Thyroid gland (tissue), 4 donors: ENCODE measurements at regions not wholly inside any gene's neighbourhood (a gene's known extent, or its start where the extent isn't known, plus 50 kb on each side); places are given as distances from the start of the nearest gene placed in this dataset.

Source experiments
- DNase-seq, 2 donors: peaks; one replicate each; pipeline ENCODE4 v3.0.0-alpha.2; 2019
- H3K27ac ChIP-seq, 3 donors: fragments of 200-600 bp; sonication (generic); 1 replicate in 2 of 3; 2 replicates in 1 of 3; pipeline ENCODE4 v1.5.1; 2016 to 2019; ENCODE audit warnings: mild to moderate bottlenecking in 1 of 3, moderate library complexity in 1 of 3
- H3K27me3 ChIP-seq: fragments of 200-600 bp; sonication (generic); one replicate; pipeline ENCODE4 v1.5.1; 2019
- H3K36me3 ChIP-seq, 2 donors: fragments of 200-600 bp; sonication (generic); one replicate each; pipeline ENCODE4 v1.5.1; 2016 to 2019
- H3K4me1 ChIP-seq, 2 donors: fragments of 200-600 bp; sonication (generic); one replicate each; pipeline ENCODE4 v1.5.1; 2017 to 2019
- H3K4me3 ChIP-seq, 3 donors: fragments of 200-600 bp; sonication (generic); replicated peaks in 1 of 3; 1 replicate in 2 of 3; 2 replicates in 1 of 3; pipeline ENCODE4 v1.5.1; 2016; ENCODE audit warnings: mild to moderate bottlenecking in 1 of 3
- H3K9me3 ChIP-seq: fragments of 200-600 bp; sonication (generic); one replicate; pipeline ENCODE4 v1.5.1; 2017
- POLR2A ChIP-seq, 2 donors: fragments of 450-650 bp; IDR thresholded peaks; one replicate each; pipeline ENCODE4 v1.6.1; 2017; ENCODE audit warnings: antibody characterized with exemption in 2 of 2, mild to moderate bottlenecking in 2 of 2, moderate library complexity in 1 of 2
- WGBS, 2 donors: methylation state at CpG; one replicate each; pipeline ENCODE4 v1.1.5; 2017; 5-methylcytosine and 5-hydroxymethylcytosine counted together
- intact Hi-C: fragments of 100-400 bp; cut with DNase I; formaldehyde crosslinking; loops from one replicate; pipeline ENCODE4 v1.15.1; 2023
- TF ChIP-seq, protein P1 (sequence below), 6 experiments: fragments of 200-600 bp in 3 of 6; fragments of 450-650 bp in 3 of 6; sonication (generic) in 3 of 6; IDR thresholded peaks; one replicate each; pipeline ENCODE4 v1.5.1; 2016 to 2019; ENCODE audit warnings: antibody characterized with exemption in 6 of 6, mild to moderate bottlenecking in 2 of 6, inconsistent platforms in 1 of 6, moderate library complexity in 1 of 6

DNA sequence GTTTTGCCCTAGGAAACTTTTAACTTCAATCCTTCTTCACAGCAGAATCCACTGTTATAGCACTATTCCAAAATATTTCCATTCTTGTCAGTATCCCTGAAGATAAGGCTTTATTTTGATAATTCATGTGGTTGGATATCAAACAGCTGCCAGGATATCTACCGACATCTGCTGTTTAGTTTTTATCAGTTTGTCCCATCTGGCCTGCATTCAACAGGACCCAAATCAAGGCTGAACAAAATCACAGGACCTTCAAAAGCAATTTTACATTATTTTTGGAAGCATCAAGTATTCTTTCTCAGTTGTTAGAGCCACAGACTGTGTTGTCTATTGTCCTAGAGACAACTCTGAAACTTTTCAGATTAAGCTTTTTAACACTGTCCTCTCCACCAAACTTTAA lies 429.0 kb upstream of the PIK3C3 start:
- Histone ChIP-seq H3K4me1 (no peaks in the 10 kb centered on the region), H3K27me3 (no peaks in the 10 kb centered on the region), H3K4me3 (no peak overlapping the region), H3K9me3 (no peaks in the 10 kb centered on the region), H3K36me3 (no peaks in the 10 kb centered on the region), H3K27ac (no peak overlapping the region)
- TF ChIP-seq, protein P1, sequence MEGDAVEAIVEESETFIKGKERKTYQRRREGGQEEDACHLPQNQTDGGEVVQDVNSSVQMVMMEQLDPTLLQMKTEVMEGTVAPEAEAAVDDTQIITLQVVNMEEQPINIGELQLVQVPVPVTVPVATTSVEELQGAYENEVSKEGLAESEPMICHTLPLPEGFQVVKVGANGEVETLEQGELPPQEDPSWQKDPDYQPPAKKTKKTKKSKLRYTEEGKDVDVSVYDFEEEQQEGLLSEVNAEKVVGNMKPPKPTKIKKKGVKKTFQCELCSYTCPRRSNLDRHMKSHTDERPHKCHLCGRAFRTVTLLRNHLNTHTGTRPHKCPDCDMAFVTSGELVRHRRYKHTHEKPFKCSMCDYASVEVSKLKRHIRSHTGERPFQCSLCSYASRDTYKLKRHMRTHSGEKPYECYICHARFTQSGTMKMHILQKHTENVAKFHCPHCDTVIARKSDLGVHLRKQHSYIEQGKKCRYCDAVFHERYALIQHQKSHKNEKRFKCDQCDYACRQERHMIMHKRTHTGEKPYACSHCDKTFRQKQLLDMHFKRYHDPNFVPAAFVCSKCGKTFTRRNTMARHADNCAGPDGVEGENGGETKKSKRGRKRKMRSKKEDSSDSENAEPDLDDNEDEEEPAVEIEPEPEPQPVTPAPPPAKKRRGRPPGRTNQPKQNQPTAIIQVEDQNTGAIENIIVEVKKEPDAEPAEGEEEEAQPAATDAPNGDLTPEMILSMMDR (IDR thresholded peaks at IDR 0.05): no peak
- no peak for TF ChIP-seq POLR2A (IDR thresholded peaks at IDR 0.05)
- WGBS, 2 donors: 65 to 76% methylated on average over 1 of the region's 1 CpG
- no peak for DNase-seq
- intact Hi-C loops: no loop called here

DNA sequence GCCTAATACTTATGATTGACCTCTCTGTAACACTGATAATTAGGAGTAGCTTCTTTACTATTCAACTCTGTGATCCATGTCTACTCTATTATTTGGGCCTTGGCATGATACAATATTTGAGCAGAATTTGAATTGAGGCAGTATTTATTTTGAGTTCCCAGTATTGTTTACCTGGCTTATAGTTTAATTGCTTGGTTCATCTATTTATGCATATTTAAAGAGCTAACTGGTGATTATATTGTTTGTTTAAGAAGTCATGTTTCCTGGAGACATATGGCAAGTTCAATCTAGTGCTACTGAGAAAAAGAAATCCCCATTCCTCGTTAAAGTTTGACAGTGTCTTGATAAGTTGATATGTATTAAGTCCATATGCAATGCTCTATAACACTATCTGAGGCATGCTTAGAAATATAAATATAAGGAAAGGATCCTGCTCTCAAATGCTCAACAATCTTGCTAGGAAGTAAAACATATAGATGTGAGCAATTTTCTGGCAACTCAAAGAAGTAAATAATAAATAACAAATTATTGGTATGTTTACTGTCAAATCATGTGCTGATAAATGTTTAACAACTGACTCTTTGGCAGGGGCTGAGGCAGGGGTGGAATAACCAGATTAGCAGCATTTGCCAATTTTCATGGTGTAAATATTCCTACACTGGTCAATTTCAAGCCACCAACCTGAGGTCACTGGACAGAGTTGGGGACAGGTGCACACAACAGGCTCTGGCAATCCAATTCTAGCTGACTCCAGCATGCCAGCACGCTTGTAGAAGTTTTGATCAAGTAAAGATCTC lies 430.2 kb upstream of the PIK3C3 start:
- no peak for DNase-seq
- Histone ChIP-seq H3K27me3 (no peaks in the 10 kb centered on the region), H3K4me1 (no peaks in the 10 kb centered on the region), H3K36me3 (no peaks in the 10 kb centered on the region), H3K9me3 (no peaks in the 10 kb centered on the region), H3K27ac (no peak overlapping the region), H3K4me3 (no peak overlapping the region)
- TF ChIP-seq POLR2A (IDR thresholded peaks at IDR 0.05): no peak
- TF ChIP-seq, protein P1 (IDR thresholded peaks at IDR 0.05): no peak
- intact Hi-C loops: no loop called here
- 38 to 39% methylated on average over 2 of the region's 2 CpGs for WGBS, 2 donors

DNA sequence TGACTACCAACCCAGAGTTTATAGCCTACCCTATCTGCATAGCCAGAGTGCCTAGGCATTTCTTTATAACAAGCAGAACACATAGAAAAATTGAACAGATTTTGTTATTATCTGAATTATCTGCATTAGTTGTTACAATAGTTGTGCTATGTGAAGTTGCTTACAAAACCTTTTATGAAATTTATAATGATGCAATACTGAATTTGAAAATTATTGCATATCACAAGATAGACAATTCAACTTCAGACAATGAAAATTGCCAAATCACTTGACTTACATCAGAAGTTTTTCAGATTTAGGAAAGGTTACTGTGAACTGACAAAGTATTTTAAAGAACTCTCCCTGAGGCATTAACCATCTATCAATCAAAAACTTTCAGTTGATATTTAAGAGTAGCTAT lies 437.9 kb upstream of the PIK3C3 start:
- Histone ChIP-seq H3K36me3 (no peaks in the 10 kb centered on the region), H3K4me3 (no peak overlapping the region), H3K27ac (no peak overlapping the region), H3K9me3 (no peaks in the 10 kb centered on the region), H3K27me3 (no peaks in the 10 kb centered on the region), H3K4me1 (no peaks in the 10 kb centered on the region)
- no peak for DNase-seq
- intact Hi-C loops: no loop called here
- no peak for TF ChIP-seq POLR2A (IDR thresholded peaks at IDR 0.05)
- TF ChIP-seq, protein P1 (IDR thresholded peaks at IDR 0.05): no peak

DNA sequence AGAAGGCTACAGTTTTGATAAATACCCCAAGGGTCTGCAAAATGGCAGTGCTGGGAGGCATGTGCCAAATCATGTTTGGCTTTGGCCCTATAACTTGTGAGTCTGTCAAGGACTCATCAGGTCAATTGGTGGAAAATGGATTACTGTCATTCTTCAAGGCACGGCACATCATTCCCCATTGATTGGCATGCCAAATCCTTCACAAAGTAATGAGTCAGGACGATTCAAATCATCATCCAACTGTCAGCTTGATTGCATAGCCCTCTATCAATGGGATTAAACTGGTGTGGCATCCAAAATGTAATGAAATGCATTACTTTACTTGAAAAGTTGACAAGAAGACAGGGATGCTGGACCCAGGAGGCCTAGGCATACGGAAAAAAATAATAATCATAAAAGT lies 441.6 kb upstream of the PIK3C3 start:
- Histone ChIP-seq H3K27ac (no peak overlapping the region), H3K4me3 (no peak overlapping the region), H3K4me1 (no peaks in the 10 kb centered on the region), H3K36me3 (no peaks in the 10 kb centered on the region), H3K27me3 (no peaks in the 10 kb centered on the region), H3K9me3 (no peaks in the 10 kb centered on the region)
- intact Hi-C loops: no loop called here
- DNase-seq: no peak
- TF ChIP-seq, protein P1 (IDR thresholded peaks at IDR 0.05): no peak
- TF ChIP-seq POLR2A (IDR thresholded peaks at IDR 0.05): no peak
- 84 to 90% methylated on average over 3 of the region's 3 CpGs for WGBS, 2 donors

DNA sequence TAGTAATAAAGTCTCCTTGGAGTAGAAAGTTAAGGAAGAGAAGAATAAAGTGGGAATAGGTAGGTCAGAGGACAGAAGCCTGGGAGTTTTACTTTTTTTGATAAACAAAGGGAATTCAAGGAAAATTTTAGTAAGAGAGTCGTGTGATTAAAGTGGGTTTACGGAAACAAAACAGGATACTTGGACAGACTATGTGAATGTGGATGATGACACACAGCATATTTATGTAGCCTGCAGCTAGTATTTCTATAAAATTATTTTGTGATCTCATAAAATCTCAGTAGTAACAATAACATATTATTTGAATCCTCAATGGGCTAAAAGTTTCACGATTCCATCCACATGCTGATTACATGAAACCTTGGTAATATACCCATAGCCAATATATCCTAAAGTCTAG lies 450.7 kb upstream of the PIK3C3 start:
- Histone ChIP-seq H3K4me3 (no peak overlapping the region), H3K4me1 (no peaks in the 10 kb centered on the region), H3K27ac (no peak overlapping the region), H3K36me3 (no peaks in the 10 kb centered on the region), H3K27me3 (no peaks in the 10 kb centered on the region), H3K9me3 (no peaks in the 10 kb centered on the region)
- DNase-seq: no peak
- intact Hi-C loops: no loop called here
- WGBS, 2 donors: 81 to 90% methylated on average over 3 of the region's 3 CpGs
- TF ChIP-seq, protein P1 (IDR thresholded peaks at IDR 0.05): no peak
- no peak for TF ChIP-seq POLR2A (IDR thresholded peaks at IDR 0.05)
